ENCODE measurements at regions not wholly inside any gene's neighbourhood (a gene's known extent, or its start where the extent isn't known, plus 50 kb on each side); places are given as distances from the start of the nearest gene placed in this dataset.
"Not testable (repeated sequence)": the region's sequence is repeated elsewhere in the genome, so short reads cannot be mapped to it uniquely, and the experiment has no call there.

DNA sequence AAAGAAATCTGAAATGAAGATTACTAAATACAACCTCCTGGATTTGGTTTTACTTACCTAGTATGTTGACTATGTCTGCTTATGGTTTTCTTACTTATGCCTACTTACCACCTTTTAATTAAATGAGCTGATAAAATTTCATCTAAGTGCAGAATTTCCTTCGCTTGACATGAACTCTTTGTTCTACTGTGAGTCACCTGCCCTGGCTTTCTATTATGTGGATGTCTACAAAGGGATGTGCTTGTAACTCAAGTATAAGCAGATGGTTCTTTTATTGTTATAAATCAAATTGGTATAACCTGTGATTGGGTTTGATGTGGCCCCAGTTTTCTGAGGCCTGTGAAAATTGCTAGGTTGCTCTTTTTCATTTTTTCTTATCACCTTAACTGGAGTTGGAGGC is 389.1 kb upstream of the ANKRD30A start:
- intact Hi-C loops (cut with DNase I), result no loop called here
- Histone ChIP-seq H3K27me3 (no peaks in the 10 kb centered on the region), H3K36me3 (no peaks in the 10 kb centered on the region), H3K9me3 (no peaks in the 10 kb centered on the region), H3K4me3 (no peak overlapping the region), H3K27ac (no peak overlapping the region), H3K4me1 (no peaks in the 10 kb centered on the region)
- 87 to 89% methylated on average over 1 of the region's 1 CpG for WGBS, 2 donors
- no peak for DNase-seq
- TF ChIP-seq, protein P1, sequence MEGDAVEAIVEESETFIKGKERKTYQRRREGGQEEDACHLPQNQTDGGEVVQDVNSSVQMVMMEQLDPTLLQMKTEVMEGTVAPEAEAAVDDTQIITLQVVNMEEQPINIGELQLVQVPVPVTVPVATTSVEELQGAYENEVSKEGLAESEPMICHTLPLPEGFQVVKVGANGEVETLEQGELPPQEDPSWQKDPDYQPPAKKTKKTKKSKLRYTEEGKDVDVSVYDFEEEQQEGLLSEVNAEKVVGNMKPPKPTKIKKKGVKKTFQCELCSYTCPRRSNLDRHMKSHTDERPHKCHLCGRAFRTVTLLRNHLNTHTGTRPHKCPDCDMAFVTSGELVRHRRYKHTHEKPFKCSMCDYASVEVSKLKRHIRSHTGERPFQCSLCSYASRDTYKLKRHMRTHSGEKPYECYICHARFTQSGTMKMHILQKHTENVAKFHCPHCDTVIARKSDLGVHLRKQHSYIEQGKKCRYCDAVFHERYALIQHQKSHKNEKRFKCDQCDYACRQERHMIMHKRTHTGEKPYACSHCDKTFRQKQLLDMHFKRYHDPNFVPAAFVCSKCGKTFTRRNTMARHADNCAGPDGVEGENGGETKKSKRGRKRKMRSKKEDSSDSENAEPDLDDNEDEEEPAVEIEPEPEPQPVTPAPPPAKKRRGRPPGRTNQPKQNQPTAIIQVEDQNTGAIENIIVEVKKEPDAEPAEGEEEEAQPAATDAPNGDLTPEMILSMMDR (IDR thresholded peaks at IDR 0.05), result no peak
- TF ChIP-seq EP300 (IDR thresholded peaks at IDR 0.05), result no peak
- TF ChIP-seq POLR2A (IDR thresholded peaks at IDR 0.05), result no peak
- no peak for TF ChIP-seq POLR2AphosphoS5 (IDR thresholded peaks at IDR 0.05)

DNA sequence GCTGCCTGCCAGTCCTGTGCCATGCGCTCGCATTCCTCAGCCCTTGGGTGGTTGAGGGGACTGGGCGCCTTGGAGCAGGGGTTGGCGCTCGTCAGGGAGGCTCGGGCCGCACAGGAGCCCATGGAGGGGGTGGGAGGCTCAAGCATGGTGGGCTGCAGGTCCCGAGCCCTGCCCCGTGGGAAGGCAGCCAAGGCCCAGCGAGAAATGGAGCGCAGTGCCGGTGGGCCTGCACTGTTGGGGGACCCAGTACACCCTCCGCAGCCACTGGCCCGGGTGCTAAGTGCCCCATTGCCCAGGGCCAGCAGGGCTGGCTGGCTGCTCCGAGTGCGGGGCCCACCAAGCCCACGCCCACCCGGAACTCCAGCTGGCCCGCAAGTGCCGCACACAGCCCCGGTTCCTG is 390.8 kb upstream of the ANKRD30A start:
- H3K9me3 ChIP-seq; H3K4me1 ChIP-seq; H3K27me3 ChIP-seq; H3K36me3 ChIP-seq; DNase-seq; H3K4me3 ChIP-seq; intact Hi-C loops (cut with DNase I); H3K27ac ChIP-seq: not testable (repeated sequence)
- WGBS, 2 donors, result 95 to 97% methylated on average over 21 of the region's 21 CpGs

DNA sequence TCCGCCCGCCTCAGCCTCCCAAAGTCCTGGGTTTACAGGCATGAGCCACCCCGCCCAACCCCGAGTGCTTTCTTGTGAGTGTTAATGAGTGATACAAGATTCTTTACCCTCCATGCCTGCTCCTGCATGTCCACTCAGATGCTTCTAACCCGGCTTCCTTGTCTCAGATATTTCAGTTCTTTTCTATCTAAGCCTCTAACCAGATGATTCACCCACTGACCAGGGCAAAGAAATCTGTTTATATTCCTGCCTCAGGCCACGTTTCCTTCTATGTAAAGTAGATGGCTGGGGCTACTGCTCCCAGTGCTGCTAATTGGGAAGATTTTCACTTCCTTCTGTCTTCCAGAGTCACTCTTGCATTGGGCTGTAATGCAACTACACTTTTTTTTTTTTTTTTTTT is 395.1 kb upstream of the ANKRD30A start:
- intact Hi-C loops (cut with DNase I), result no loop called here
- Histone ChIP-seq H3K4me3 (no peak overlapping the region), H3K27ac (no peak overlapping the region), H3K27me3 (no peaks in the 10 kb centered on the region), H3K36me3 (no peaks in the 10 kb centered on the region), H3K9me3 (no peaks in the 10 kb centered on the region), H3K4me1 (peaks cover 0 to 5% (median 2%) of the 10 kb centered on the region in 4 donors)
- 79 to 95% methylated on average over 6 of the region's 6 CpGs for WGBS, 2 donors
- DNase-seq, result no peak
- TF ChIP-seq POLR2AphosphoS5 (IDR thresholded peaks at IDR 0.05) (no peak), POLR2A (IDR thresholded peaks at IDR 0.05) (no peak), EP300 (IDR thresholded peaks at IDR 0.05) (no peak)
- TF ChIP-seq, protein P1 (IDR thresholded peaks at IDR 0.05), result no peak

DNA sequence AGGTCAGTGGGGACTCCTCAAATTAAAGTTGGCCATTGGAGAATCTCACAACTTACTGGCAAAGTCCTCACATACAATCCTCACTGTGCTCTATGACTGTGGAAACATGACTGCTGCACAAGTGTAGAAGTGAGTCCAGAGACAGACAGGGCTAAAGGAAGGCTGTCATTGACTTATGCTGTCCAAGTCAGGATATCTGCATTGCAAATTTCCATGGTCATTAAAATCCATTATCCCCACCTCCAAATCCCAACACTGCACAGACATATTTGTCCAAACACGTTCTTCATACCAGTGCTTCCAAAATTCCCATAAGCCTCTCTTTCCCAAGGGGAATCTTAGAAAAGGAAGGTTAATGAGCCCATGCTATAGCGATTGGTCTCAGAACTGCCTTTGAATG is 396.8 kb upstream of the ANKRD30A start:
- peaks cover 0 to 7% (median 3%) of the 10 kb centered on the region in 4 donors for H3K4me1 ChIP-seq
- no peak overlapping the region for H3K27ac ChIP-seq
- H3K9me3 ChIP-seq, result no peaks in the 10 kb centered on the region
- H3K4me3 ChIP-seq, result no peak overlapping the region
- DNase-seq, result no peak
- 59 to 80% methylated on average over 2 of the region's 2 CpGs for WGBS, 2 donors
- H3K27me3 ChIP-seq, result no peaks in the 10 kb centered on the region
- intact Hi-C loops (cut with DNase I), result no loop called here
- no peaks in the 10 kb centered on the region for H3K36me3 ChIP-seq
- no peak for TF ChIP-seq POLR2AphosphoS5 (IDR thresholded peaks at IDR 0.05)
- TF ChIP-seq, protein P1 (IDR thresholded peaks at IDR 0.05), result no peak
- no peak for TF ChIP-seq EP300 (IDR thresholded peaks at IDR 0.05)
- TF ChIP-seq POLR2A (IDR thresholded peaks at IDR 0.05), result no peak

DNA sequence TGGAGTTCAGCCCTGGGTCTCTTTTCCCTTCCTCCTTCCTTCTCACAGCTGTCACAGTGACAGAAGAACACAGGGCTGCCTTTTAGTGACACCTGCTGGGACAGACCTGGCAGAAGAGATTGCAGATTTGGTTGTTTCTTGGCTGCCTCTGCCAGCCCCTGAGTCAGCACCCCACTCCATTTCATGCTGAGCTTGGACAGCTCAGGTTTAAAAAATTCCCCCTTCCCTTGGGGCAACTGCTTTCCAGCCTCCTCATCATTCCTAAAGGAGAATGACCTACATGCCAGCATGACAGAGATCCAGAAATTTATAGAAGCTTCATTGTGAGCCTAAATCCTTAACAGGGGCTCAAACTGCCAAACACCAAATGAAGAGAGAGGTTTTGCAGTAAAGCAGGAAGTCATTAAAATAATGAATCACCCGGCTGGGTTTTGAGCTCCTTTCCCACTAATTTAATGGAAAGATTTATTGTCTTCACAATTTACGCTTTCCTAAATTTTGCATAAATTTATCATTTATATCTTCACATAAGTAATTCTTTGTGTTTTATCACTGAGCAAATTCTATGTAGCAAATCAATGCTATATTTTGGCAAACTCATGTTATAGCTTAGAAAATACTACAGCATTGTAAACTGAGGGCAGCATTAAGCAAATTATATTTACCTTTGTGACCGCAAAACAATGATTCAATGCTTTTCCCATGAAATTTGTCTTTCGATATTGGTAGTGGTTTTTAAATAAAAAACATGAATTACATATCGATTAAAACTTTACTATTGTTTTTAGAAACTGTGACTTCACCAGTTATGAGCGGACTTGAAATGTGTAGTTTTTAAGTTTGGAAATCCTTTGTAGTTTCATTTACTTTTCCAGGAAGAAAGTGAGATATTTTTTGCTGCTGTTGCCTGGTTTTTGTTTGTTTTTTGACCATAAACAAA is 399.5 kb upstream of the ANKRD30A start:
- Histone ChIP-seq H3K4me3 (no peak overlapping the region), H3K27ac (no peak overlapping the region), H3K4me1 (peaks cover 0 to 21% (median 13%) of the 10 kb centered on the region in 4 donors), H3K36me3 (no peaks in the 10 kb centered on the region), H3K27me3 (no peaks in the 10 kb centered on the region), H3K9me3 (no peaks in the 10 kb centered on the region)
- 70 to 72% methylated on average over 6 of the region's 6 CpGs for WGBS, 2 donors
- no peak for DNase-seq
- no peak for TF ChIP-seq POLR2AphosphoS5 (IDR thresholded peaks at IDR 0.05)
- TF ChIP-seq, protein P1 (IDR thresholded peaks at IDR 0.05), result no peak
- TF ChIP-seq EP300 (IDR thresholded peaks at IDR 0.05), result no peak
- no peak for TF ChIP-seq POLR2A (IDR thresholded peaks at IDR 0.05)
- intact Hi-C loops (cut with DNase I), result no loop called here
